RWPE2 (cell line): ENCODE measurements at regions not wholly inside any gene's neighbourhood (a gene's known extent, or its start where the extent isn't known, plus 50 kb on each side); places are given as distances from the start of the nearest gene placed in this dataset.

Source experiments
- ATAC-seq: fragments of 200-7000 bp; cut with Tn5 transposase; 3 replicates; pipeline ENCODE4 v1.9.1; 2021; ENCODE audit warnings: low read depth
- DNase-seq: peaks from one replicate; pipeline ENCODE4 v3.0.0-alpha.2; 2020; ENCODE audit warnings: low spot score
- H3K27ac ChIP-seq: fragments of 450-650 bp; 2 replicates; pipeline ENCODE4 v1.5.1; 2017; ENCODE audit warnings: mild to moderate bottlenecking; ENCODE audit not compliant: poor library complexity, severe bottlenecking
- H3K27me3 ChIP-seq: fragments of 250-450 bp; sonication (Bioruptor Pico); 2 replicates; pipeline ENCODE4 v1.5.1; 2021; ENCODE audit warnings: mild to moderate bottlenecking, moderate library complexity; ENCODE audit not compliant: insufficient read depth, poor library complexity, severe bottlenecking
- H3K36me3 ChIP-seq: fragments of 250-450 bp; sonication (Bioruptor Pico); 2 replicates; pipeline ENCODE4 v1.5.1; 2020; ENCODE audit warnings: low read depth, mild to moderate bottlenecking, moderate library complexity
- H3K4me1 ChIP-seq: fragments of 250-450 bp; sonication (Bioruptor Pico); 2 replicates; pipeline ENCODE4 v1.5.1; 2021; ENCODE audit warnings: mild to moderate bottlenecking, moderate library complexity; ENCODE audit not compliant: insufficient read depth, poor library complexity, severe bottlenecking
- H3K4me3 ChIP-seq: fragments of 250-450 bp; sonication (Bioruptor Pico); 2 replicates; pipeline ENCODE4 v1.5.1; 2021; ENCODE audit warnings: mild to moderate bottlenecking, moderate library complexity; ENCODE audit not compliant: severe bottlenecking
- H3K9me3 ChIP-seq: fragments of 250-450 bp; sonication (Bioruptor Pico); 2 replicates; pipeline ENCODE4 v1.5.1; 2021; ENCODE audit warnings: mild to moderate bottlenecking, moderate library complexity; ENCODE audit not compliant: severe bottlenecking
- TF ChIP-seq, protein P1 (sequence below): fragments of 450-650 bp; IDR thresholded peaks from one replicate; pipeline ENCODE4 v1.5.1; 2017; ENCODE audit warnings: mild to moderate bottlenecking, moderate library complexity; ENCODE audit not compliant: poor library complexity, severe bottlenecking

DNA sequence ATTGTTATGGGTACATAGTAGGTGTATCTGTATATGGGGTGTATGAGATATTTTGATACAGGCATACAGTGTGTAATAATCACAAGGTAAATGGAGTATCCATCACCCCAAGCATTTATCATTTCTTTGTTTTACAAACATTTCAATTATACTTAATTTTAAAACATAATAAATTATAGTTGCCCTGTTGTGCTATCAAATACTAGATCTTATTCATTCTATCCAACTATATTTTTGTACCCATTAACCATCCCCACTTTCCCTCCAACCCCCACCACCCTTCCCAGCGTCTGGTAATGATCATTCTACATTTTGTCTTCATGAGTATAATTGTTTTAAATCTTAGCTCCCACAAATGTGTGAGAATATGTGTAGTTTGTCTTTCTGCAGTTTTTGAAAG lies 302.6 kb downstream of the FOXG1 start:
- ATAC-seq (no peak), DNase-seq (no peak)
- no peaks in the 10 kb centered on the region for H3K9me3 ChIP-seq
- no peaks in the 10 kb centered on the region for H3K27me3 ChIP-seq
- H3K27ac ChIP-seq = no peak overlapping the region
- H3K36me3 ChIP-seq = no peaks in the 10 kb centered on the region
- TF ChIP-seq, protein P1, sequence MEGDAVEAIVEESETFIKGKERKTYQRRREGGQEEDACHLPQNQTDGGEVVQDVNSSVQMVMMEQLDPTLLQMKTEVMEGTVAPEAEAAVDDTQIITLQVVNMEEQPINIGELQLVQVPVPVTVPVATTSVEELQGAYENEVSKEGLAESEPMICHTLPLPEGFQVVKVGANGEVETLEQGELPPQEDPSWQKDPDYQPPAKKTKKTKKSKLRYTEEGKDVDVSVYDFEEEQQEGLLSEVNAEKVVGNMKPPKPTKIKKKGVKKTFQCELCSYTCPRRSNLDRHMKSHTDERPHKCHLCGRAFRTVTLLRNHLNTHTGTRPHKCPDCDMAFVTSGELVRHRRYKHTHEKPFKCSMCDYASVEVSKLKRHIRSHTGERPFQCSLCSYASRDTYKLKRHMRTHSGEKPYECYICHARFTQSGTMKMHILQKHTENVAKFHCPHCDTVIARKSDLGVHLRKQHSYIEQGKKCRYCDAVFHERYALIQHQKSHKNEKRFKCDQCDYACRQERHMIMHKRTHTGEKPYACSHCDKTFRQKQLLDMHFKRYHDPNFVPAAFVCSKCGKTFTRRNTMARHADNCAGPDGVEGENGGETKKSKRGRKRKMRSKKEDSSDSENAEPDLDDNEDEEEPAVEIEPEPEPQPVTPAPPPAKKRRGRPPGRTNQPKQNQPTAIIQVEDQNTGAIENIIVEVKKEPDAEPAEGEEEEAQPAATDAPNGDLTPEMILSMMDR = no peak
- H3K4me3 ChIP-seq = no peak overlapping the region
- H3K4me1 ChIP-seq = no peaks in the 10 kb centered on the region

DNA sequence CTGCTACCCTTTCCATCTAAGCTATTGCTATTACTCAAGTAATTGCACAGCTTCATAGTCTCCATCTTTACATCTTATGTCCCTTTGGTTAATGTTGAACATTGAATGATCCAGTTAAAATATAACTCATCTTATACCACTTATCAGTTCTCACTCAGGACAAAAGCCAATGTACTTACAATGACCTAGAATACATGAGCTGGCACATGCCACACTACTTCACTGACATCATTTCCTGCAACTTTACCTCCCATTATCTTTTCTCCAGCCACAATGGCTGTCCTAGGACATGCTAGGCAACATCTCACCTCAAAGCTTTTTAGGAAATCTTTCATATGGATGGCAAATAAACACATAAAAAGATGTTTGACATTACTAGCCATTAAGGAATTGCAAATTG lies 309.2 kb downstream of the FOXG1 start:
- TF ChIP-seq, protein P1 = no peak
- DNase-seq = no peak
- Histone ChIP-seq H3K4me3 (no peak overlapping the region), H3K27me3 (peaks cover 8% of the 10 kb centered on the region), H3K27ac (no peak overlapping the region), H3K4me1 (no peaks in the 10 kb centered on the region), H3K36me3 (no peaks in the 10 kb centered on the region), H3K9me3 (no peaks in the 10 kb centered on the region)
- no peak for ATAC-seq

DNA sequence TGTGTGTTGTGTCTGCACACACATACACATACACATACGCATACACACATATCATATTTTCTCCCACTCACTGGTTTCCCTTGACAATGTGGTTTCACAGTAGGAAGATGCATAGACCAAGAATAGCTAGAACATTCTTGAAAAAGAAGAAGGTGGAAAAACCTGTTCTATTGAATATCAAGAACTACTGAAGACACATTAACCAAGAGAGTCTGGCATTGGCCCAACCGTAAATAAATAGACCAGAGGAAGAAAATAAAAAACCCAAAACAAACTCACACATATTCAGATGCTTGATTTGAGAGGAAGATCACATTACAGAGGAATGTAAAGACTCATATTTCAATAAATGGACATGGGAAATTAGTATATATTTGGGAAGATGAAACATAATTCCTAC lies 311.3 kb downstream of the FOXG1 start:
- peaks cover 10% of the 10 kb centered on the region for H3K27me3 ChIP-seq
- no peak overlapping the region for H3K4me3 ChIP-seq
- no peaks in the 10 kb centered on the region for H3K4me1 ChIP-seq
- no peak overlapping the region for H3K27ac ChIP-seq
- ATAC-seq = no peak
- H3K9me3 ChIP-seq = no peaks in the 10 kb centered on the region
- no peak for DNase-seq
- TF ChIP-seq, protein P1 = no peak
- H3K36me3 ChIP-seq = no peaks in the 10 kb centered on the region

DNA sequence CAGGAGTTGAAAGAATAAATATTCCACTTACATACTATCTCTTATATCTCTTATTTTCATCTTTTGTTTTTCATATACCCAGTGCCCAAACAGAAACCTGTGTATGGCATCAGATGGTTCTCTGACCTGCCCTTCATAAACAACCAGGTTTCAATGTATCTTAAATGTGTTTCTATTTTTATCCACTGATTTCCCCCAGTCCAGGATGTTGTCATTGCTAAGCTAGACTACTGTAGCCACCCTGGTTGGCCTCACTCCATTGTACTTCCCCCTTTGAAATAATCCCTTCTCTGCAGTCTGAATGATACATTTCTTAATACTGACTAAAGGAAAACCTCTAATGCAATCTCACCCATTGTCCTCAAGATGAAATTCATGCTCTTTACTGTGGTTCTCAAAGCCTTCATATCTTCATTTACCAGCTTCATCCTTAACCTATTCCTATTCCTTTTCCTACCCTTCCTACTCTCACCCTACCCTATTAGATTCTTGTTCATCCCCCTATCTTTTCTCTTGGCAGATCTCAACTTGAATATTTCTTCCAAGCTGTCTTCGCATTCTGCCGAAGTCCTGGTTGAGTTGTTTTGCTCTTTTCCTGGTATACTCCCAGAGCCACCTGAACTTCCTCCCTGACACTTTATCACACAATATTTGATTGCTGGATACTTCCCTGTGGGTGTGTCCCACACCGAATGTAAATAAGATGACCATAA lies 312.4 kb downstream of the FOXG1 start:
- H3K4me3 ChIP-seq = no peak overlapping the region
- DNase-seq (no peak), ATAC-seq (no peak)
- TF ChIP-seq, protein P1 = no peak
- no peaks in the 10 kb centered on the region for H3K9me3 ChIP-seq
- no peaks in the 10 kb centered on the region for H3K36me3 ChIP-seq
- H3K4me1 ChIP-seq = no peaks in the 10 kb centered on the region
- no peak overlapping the region for H3K27ac ChIP-seq
- H3K27me3 ChIP-seq = peaks cover 13% of the 10 kb centered on the region

DNA sequence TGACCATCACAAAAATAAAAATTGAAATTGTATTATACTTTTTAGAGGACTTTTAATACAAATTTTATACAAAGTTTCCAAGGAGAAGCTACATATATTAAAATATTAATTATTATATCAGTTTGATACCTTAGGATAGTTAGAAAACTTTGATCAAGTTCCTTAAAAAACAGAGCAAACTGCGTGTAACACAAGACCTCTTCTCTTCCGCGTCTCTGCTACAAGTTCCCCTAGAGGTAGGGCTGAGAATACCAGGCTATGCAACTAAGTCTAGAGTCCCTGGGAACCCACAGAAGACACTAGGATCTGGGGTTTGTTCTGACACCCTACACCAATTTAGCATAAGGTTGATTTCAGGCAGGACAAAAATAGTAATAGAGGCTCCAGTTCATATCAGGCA lies 319.0 kb downstream of the FOXG1 start:
- Histone ChIP-seq H3K36me3 (no peaks in the 10 kb centered on the region), H3K4me3 (no peak overlapping the region), H3K4me1 (no peaks in the 10 kb centered on the region), H3K27me3 (peaks cover 8% of the 10 kb centered on the region), H3K27ac (no peak overlapping the region), H3K9me3 (no peaks in the 10 kb centered on the region)
- TF ChIP-seq, protein P1 = peak; percentile 39
- DNase-seq (no peak), ATAC-seq (peak; percentile 85)
